GM12892 (cell line): ENCODE measurements at regions not wholly inside any gene's neighbourhood (a gene's known extent, or its start where the extent isn't known, plus 50 kb on each side); places are given as distances from the start of the nearest gene placed in this dataset.

ENCODE experiments used
- POLR2A ChIP-seq: IDR thresholded peaks from 2 replicates; pipeline ENCODE4 v1.6.1; 2011; ENCODE audit warnings: low read depth, low read length, control low read depth
- POLR2AphosphoS5 ChIP-seq: IDR thresholded peaks from 2 replicates; pipeline ENCODE4 v1.6.1; 2011; ENCODE audit warnings: low read depth, low read length, control low read depth
- TAF1 ChIP-seq: IDR thresholded peaks from 2 replicates; pipeline ENCODE4 v1.6.1; 2011; ENCODE audit warnings: low read depth, mild to moderate bottlenecking, control low read depth, low read length, borderline replicate concordance

DNA sequence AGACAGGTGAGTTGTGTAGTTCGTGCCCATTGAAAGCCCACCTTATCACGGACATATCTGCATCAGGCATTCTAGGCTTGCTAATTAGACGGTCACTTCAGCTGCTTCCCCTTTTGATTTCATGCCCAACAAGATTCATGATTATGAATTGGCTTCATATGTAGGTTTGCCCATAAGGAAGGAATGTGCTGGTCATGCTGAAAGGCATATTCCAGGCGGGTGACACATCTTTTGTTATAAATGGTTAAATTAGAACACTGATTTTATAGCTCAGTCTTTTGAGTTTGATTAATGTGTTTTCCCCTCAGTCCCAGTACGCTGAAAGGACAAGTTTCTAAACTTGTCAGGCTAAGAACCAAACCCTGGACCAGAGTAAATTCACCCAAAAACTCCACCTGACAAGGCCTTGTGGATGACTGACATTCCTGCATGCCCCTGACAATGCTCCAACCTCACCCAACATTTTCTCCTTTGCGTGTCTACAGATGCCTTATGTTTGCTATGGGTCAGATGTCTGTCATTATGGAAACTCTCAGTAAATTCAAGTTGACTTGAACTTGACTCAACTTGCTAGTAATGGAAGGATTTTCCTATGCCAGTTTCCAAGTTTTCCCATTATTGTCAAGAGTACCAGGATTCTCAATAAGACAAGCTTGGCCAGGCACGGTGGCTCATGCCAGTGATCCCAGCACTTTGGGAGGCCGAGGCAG is 421.9 kb downstream of the PMP22 start:
- TF ChIP-seq POLR2A (no peak), POLR2AphosphoS5 (no peak), TAF1 (no peak)
